ENCODE measurements at regions not wholly inside any gene's neighbourhood (a gene's known extent, or its start where the extent isn't known, plus 50 kb on each side); places are given as distances from the start of the nearest gene placed in this dataset.

DNA sequence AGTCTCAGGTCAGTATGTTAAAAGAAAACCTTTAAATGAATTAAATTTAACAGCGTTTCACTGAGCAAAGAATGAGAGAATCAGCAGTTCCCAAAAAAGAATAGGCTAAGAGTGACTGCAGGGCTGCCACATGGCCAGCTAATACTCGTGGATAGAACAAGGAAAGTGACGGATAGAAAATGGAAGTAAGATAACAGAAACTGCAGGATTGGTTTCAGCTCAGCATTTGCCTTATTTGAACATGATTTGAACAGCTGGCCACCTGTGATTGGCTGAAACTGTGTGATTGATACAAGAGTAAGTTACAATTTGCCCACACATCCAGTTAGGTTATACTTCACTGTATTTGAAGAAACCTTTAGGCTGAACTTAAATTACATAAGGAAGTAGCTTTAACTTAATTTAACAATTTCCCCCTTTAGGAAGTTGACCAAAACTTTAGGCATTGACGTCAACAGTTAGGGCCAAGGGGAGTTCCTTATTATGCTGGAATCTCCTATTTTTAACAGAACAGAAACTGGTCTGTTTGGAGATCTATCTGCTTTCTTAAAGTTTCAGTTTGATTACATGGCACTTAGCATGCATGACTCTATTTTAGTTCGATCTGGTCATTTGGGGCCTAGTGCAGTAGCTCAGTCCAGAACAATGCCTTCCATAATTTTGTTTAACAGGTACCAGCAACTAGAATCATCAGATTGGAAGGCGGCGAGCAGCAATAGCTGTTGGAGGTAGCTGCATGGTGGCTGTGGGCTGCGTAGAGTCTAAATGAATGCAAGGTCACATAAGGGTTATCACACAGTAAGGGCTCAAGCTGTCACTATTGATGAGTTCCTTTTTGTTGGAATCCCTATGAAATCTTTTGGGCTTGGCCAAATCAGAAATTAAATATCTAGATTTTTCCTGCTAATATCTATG is 143.4 kb downstream of the TRIM43 start:
- intact Hi-C loops (cut with micrococcal nuclease): no loop called here
- Histone ChIP-seq H3K9ac (ENCODE audit: low read depth, low read length) (no peak overlapping the region), H2BK120ac (ENCODE audit: low read depth, low read length) (no peak overlapping the region), H3K14ac (replicated peaks; ENCODE audit: low read depth, low read length) (no peak overlapping the region), H3K4ac (ENCODE audit: low read depth, low read length) (no peak overlapping the region), H3K4me1 (ENCODE audit: control insufficient read depth, insufficient read depth, low read length) (no peaks in the 10 kb centered on the region), H3K4me2 (ENCODE audit: low read depth, low read length) (no peak overlapping the region), H3K4me3 (ENCODE audit: insufficient read depth, low read depth, low read length) (no peak overlapping the region), H4K8ac (ENCODE audit: low read depth in 2 of 2, low read length in 2 of 2) (no peak overlapping the region), H3K18ac (ENCODE audit: low read depth, low read length) (no peak overlapping the region), H2BK20ac (ENCODE audit: low read depth, low read length) (no peak overlapping the region), H4K5ac (ENCODE audit: low read depth, low read length) (no peak overlapping the region), H4K20me1 (ENCODE audit: insufficient read depth, low read length) (no peaks in the 10 kb centered on the region), H3K27me3 (ENCODE audit: control insufficient read depth, insufficient read depth, low read length) (peaks cover 6% of the 10 kb centered on the region), H2BK15ac (ENCODE audit: low read depth, low read length) (no peak overlapping the region), H2BK5ac (ENCODE audit: low read depth, low read length, poor library complexity, severe bottlenecking) (no peak overlapping the region), H4K91ac (ENCODE audit: insufficient read depth, low read depth, low read length) (no peak overlapping the region), H3K23ac (ENCODE audit: low read depth, low read length) (no peak overlapping the region), H2AK5ac (ENCODE audit: low read depth, low read length) (no peak overlapping the region), H3K79me1 (ENCODE audit: low read depth in 1 of 2, low read length in 2 of 2) (no peaks in the 10 kb centered on the region), H3K9me3 (ENCODE audit: control insufficient read depth, insufficient read depth, low read length) (no peaks in the 10 kb centered on the region), H2AK9ac (replicated peaks; ENCODE audit: low read depth, low read length, poor library complexity) (no peak overlapping the region), H2AFZ (replicated peaks; ENCODE audit: low read length, poor library complexity) (no peak overlapping the region), H3K9me1 (ENCODE audit: insufficient read depth, low read length) (no peaks in the 10 kb centered on the region), H3K56ac (ENCODE audit: extremely low read depth, insufficient read depth, low read length) (no peak overlapping the region), H3K36me3 (ENCODE audit: control insufficient read depth, insufficient read depth, low read length) (no peaks in the 10 kb centered on the region), H3K27ac (ENCODE audit: insufficient read depth, low read length) (no peak overlapping the region)
- WGBS, 2 experiments (ENCODE audit: extremely low coverage in 2 of 2, insufficient read length in 1 of 2): 61% methylated on average over 5 of the region's 8 CpGs; no CpG with 5 or more reads in 1 of the 2 experiments
- DNase-seq: no peak
- POLR2A ChIA-PET (ENCODE audit: unreplicated experiment): no interaction called here
- in situ Hi-C loops (cut with MboI; ENCODE audit: low sequenced_read_pairs): no loop called here
- CTCF ChIA-PET: no interaction called here
- ATAC-seq (ENCODE audit: low read depth): no peak
- no TSS peak for BruUV-seq (replicated peaks)
- dilution Hi-C loops (cut with HindIII; ENCODE audit: low sequenced_read_pairs, unreplicated experiment): no loop called here
- TF ChIP-seq CHD1 (IDR thresholded peaks at IDR 0.05; ENCODE audit: low read depth, low read length): no peak
- TF ChIP-seq USF2 (IDR thresholded peaks at IDR 0.05; ENCODE audit: low read depth, low read length): no peak
- TF ChIP-seq FOS (IDR thresholded peaks at IDR 0.05; ENCODE audit: low read depth, low read length): no peak
- TF ChIP-seq SMC3 (IDR thresholded peaks at IDR 0.05; ENCODE audit: low read depth, low read length): no peak
- no peak for TF ChIP-seq POLR2A (IDR thresholded peaks at IDR 0.05; ENCODE audit: low read depth, low read length)
- no peak for TF ChIP-seq NFE2L2 (IDR thresholded peaks at IDR 0.05; ENCODE audit: low read depth, low read length)
- no peak for TF ChIP-seq RCOR1 (IDR thresholded peaks at IDR 0.05; ENCODE audit: insufficient replicate concordance, low read length)
- no peak for TF ChIP-seq MXI1 (IDR thresholded peaks at IDR 0.05; ENCODE audit: borderline replicate concordance, low read depth, low read length)
- TF ChIP-seq CEBPB (IDR thresholded peaks at IDR 0.05; ENCODE audit: low read depth, low read length): no peak
- TF ChIP-seq RAD21 (IDR thresholded peaks at IDR 0.05; ENCODE audit: low read length): no peak
- no peak for TF ChIP-seq RFX5 (IDR thresholded peaks at IDR 0.05; ENCODE audit: low read depth, low read length)
- no peak for TF ChIP-seq MAZ (IDR thresholded peaks at IDR 0.05; ENCODE audit: borderline replicate concordance, low read depth, low read length)
- TF ChIP-seq BHLHE40 (IDR thresholded peaks at IDR 0.05; ENCODE audit: low read depth, low read length): no peak
- TF ChIP-seq CTCF (conservative IDR thresholded peaks at IDR 0.05; ENCODE audit: low read depth, low read length): no peak
- TF ChIP-seq, protein P1, sequence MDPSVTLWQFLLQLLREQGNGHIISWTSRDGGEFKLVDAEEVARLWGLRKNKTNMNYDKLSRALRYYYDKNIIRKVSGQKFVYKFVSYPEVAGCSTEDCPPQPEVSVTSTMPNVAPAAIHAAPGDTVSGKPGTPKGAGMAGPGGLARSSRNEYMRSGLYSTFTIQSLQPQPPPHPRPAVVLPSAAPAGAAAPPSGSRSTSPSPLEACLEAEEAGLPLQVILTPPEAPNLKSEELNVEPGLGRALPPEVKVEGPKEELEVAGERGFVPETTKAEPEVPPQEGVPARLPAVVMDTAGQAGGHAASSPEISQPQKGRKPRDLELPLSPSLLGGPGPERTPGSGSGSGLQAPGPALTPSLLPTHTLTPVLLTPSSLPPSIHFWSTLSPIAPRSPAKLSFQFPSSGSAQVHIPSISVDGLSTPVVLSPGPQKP (IDR thresholded peaks at IDR 0.05; ENCODE audit: borderline replicate concordance, low read depth, low read length): no peak
